GM23338 (cell line): ENCODE measurements at regions not wholly inside any gene's neighbourhood (a gene's known extent, or its start where the extent isn't known, plus 50 kb on each side); places are given as distances from the start of the nearest gene placed in this dataset.

Source experiments
- EZH2 ChIP-seq: fragments of 200-600 bp; sonication (generic); IDR thresholded peaks from one replicate; pipeline ENCODE4 v1.8.0; 2017; ENCODE audit warnings: antibody characterized with exemption, mild to moderate bottlenecking, low read depth; ENCODE audit not compliant: unreplicated experiment
- EZH2phosphoT487 ChIP-seq: fragments of 200-600 bp; sonication (generic); IDR thresholded peaks from one replicate; pipeline ENCODE4 v1.8.1; 2018; ENCODE audit warnings: antibody characterized with exemption; ENCODE audit not compliant: unreplicated experiment
- POLR2AphosphoS5 ChIP-seq: IDR thresholded peaks from 2 replicates; pipeline ENCODE4 v1.6.1; 2016; ENCODE audit warnings: antibody characterized with exemption, low read depth
- REST ChIP-seq: IDR thresholded peaks from one replicate; pipeline ENCODE4 v1.6.1; 2018; ENCODE audit warnings: antibody characterized with exemption; ENCODE audit not compliant: unreplicated experiment
- ZNF114 ChIP-seq: fragments of 250-450 bp; sonication (Bioruptor Pico); IDR thresholded peaks from 2 replicates; pipeline ENCODE4 v1.5.0; 2020; ENCODE audit warnings: mild to moderate bottlenecking, moderate library complexity
- ZNF331 ChIP-seq: fragments of 250-450 bp; sonication (Bioruptor Pico); IDR thresholded peaks from 2 replicates; pipeline ENCODE4 v1.5.0; 2020; ENCODE audit warnings: low read depth, mild to moderate bottlenecking, moderate library complexity
- TF ChIP-seq, protein P1 (sequence below), 2 experiments: fragments of 200-600 bp in 1 of 2; sonication (generic) in 1 of 2; conservative IDR thresholded peaks; 2 replicates each; pipeline versions ENCODE4 v1.5.1 to v1.6.1; 2016 to 2017; ENCODE audit warnings: antibody characterized with exemption in 2 of 2, low read depth in 2 of 2, mild to moderate bottlenecking in 2 of 2, moderate library complexity in 1 of 2

DNA sequence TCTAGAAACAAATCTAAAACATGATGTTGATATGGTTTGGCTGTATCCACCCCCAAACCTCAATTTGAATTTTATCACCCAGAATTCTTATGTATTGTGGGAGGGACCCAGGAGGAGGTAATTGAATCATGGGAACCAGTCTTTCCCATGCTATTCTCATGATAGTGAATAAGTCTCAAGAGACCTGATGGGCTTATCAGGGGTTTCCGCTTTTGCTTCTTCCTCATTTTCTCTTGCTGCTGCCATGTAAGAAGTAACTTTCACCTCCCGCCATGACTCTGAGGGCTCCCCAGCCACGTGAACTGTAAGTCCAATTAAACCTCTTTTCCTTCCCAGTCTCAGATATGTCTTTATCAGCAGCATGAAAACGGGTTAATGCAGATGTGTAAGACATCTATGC, 232.7 kb upstream of the ONECUT1 start:
- TF ChIP-seq, protein P1, sequence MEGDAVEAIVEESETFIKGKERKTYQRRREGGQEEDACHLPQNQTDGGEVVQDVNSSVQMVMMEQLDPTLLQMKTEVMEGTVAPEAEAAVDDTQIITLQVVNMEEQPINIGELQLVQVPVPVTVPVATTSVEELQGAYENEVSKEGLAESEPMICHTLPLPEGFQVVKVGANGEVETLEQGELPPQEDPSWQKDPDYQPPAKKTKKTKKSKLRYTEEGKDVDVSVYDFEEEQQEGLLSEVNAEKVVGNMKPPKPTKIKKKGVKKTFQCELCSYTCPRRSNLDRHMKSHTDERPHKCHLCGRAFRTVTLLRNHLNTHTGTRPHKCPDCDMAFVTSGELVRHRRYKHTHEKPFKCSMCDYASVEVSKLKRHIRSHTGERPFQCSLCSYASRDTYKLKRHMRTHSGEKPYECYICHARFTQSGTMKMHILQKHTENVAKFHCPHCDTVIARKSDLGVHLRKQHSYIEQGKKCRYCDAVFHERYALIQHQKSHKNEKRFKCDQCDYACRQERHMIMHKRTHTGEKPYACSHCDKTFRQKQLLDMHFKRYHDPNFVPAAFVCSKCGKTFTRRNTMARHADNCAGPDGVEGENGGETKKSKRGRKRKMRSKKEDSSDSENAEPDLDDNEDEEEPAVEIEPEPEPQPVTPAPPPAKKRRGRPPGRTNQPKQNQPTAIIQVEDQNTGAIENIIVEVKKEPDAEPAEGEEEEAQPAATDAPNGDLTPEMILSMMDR (conservative IDR thresholded peaks at IDR 0.05; ENCODE audit: low read depth in 2 of 2) = no peak
- TF ChIP-seq REST (no peak), POLR2AphosphoS5 (no peak), EZH2 (no peak), EZH2phosphoT487 (no peak), ZNF114 (CRISPR knock-in tag) (no peak), ZNF331 (no peak)
